ENCODE measurements at regions not wholly inside any gene's neighbourhood (a gene's known extent, or its start where the extent isn't known, plus 50 kb on each side); places are given as distances from the start of the nearest gene placed in this dataset.
"Not testable (repeated sequence)": the region's sequence is repeated elsewhere in the genome, so short reads cannot be mapped to it uniquely, and the experiment has no call there.

- in situ Hi-C loops (cut with HindIII; ENCODE audit: low sequenced_read_pairs), result no loop called here
- DNase-seq (ENCODE audit: low spot score), result no peak
Observed at GRCh38 chr15:45801543-45801942, 166.7 kb downstream of the SQOR start.

GRCh38 chr15:45802140-45802539 is 167.3 kb downstream of the SQOR start:
- in situ Hi-C loops (cut with HindIII; ENCODE audit: low sequenced_read_pairs), result no loop called here
- no peak for DNase-seq (ENCODE audit: low spot score)

- no peak for DNase-seq (ENCODE audit: low spot score)
- in situ Hi-C loops (cut with HindIII; ENCODE audit: low sequenced_read_pairs), result no loop called here
Observed at GRCh38 chr15:45804028-45804427, 169.2 kb downstream of the SQOR start.

- no peak for DNase-seq (ENCODE audit: low spot score)
- in situ Hi-C loops (cut with HindIII; ENCODE audit: low sequenced_read_pairs), result no loop called here
Observed at GRCh38 chr15:45810201-45810600, 175.4 kb downstream of the SQOR start.

- no peak for DNase-seq (ENCODE audit: low spot score)
- in situ Hi-C loops (cut with HindIII; ENCODE audit: low sequenced_read_pairs), result no loop called here
Observed at GRCh38 chr15:45812200-45812599, 177.4 kb downstream of the SQOR start.

GRCh38 chr15:45817578-45817977 is 182.7 kb downstream of the SQOR start:
- in situ Hi-C loops (cut with HindIII; ENCODE audit: low sequenced_read_pairs); DNase-seq (ENCODE audit: low spot score): not testable (repeated sequence)

- in situ Hi-C loops (cut with HindIII; ENCODE audit: low sequenced_read_pairs), result no loop called here
- no peak for DNase-seq (ENCODE audit: low spot score)
Observed at GRCh38 chr15:45821390-45821789, 186.6 kb downstream of the SQOR start.

- in situ Hi-C loops (cut with HindIII; ENCODE audit: low sequenced_read_pairs); DNase-seq (ENCODE audit: low spot score): not testable (repeated sequence)
Observed at GRCh38 chr15:45822968-45823367, 188.1 kb downstream of the SQOR start.

- in situ Hi-C loops (cut with HindIII; ENCODE audit: low sequenced_read_pairs), result no loop called here
- no peak for DNase-seq (ENCODE audit: low spot score)
Observed at GRCh38 chr15:45827275-45827674, 192.4 kb downstream of the SQOR start.

- no peak for DNase-seq (ENCODE audit: low spot score)
- in situ Hi-C loops (cut with HindIII; ENCODE audit: low sequenced_read_pairs), result no loop called here
Observed at GRCh38 chr15:45827766-45828165, 192.9 kb downstream of the SQOR start.

GRCh38 chr15:45829336-45830153 is 194.7 kb downstream of the SQOR start:
- in situ Hi-C loops (cut with HindIII; ENCODE audit: low sequenced_read_pairs), result no loop called here
- DNase-seq (ENCODE audit: low spot score), result no peak

GRCh38 chr15:45831787-45832186 is 197.0 kb downstream of the SQOR start:
- in situ Hi-C loops (cut with HindIII; ENCODE audit: low sequenced_read_pairs), result no loop called here
- DNase-seq (ENCODE audit: low spot score), result no peak

GRCh38 chr15:45834622-45835021 is 199.8 kb downstream of the SQOR start:
- in situ Hi-C loops (cut with HindIII; ENCODE audit: low sequenced_read_pairs), result no loop called here
- DNase-seq (ENCODE audit: low spot score), result no peak

- DNase-seq (ENCODE audit: low spot score), result no peak
- in situ Hi-C loops (cut with HindIII; ENCODE audit: low sequenced_read_pairs), result no loop called here
Observed at GRCh38 chr15:45842151-45842550, 207.3 kb downstream of the SQOR start.

GRCh38 chr15:45847645-45848044 is 212.8 kb downstream of the SQOR start:
- in situ Hi-C loops (cut with HindIII; ENCODE audit: low sequenced_read_pairs), result no loop called here
- no peak for DNase-seq (ENCODE audit: low spot score)

- in situ Hi-C loops (cut with HindIII; ENCODE audit: low sequenced_read_pairs), result no loop called here
- no peak for DNase-seq (ENCODE audit: low spot score)
Observed at GRCh38 chr15:45849136-45849535, 214.3 kb downstream of the SQOR start.

- in situ Hi-C loops (cut with HindIII; ENCODE audit: low sequenced_read_pairs), result no loop called here
- no peak for DNase-seq (ENCODE audit: low spot score)
Observed at GRCh38 chr15:45854455-45855202, 219.8 kb downstream of the SQOR start.

- in situ Hi-C loops (cut with HindIII; ENCODE audit: low sequenced_read_pairs), result no loop called here
- DNase-seq (ENCODE audit: low spot score), result no peak
Observed at GRCh38 chr15:45855210-45855906, 220.5 kb downstream of the SQOR start.

GRCh38 chr15:45855907-45856579 is 221.2 kb downstream of the SQOR start:
- DNase-seq (ENCODE audit: low spot score), result no peak
- in situ Hi-C loops (cut with HindIII; ENCODE audit: low sequenced_read_pairs), result no loop called here

- in situ Hi-C loops (cut with HindIII; ENCODE audit: low sequenced_read_pairs), result no loop called here
- no peak for DNase-seq (ENCODE audit: low spot score)
Observed at GRCh38 chr15:45857291-45857690, 222.5 kb downstream of the SQOR start.
